ENCODE measurements at regions not wholly inside any gene's neighbourhood (a gene's known extent, or its start where the extent isn't known, plus 50 kb on each side); places are given as distances from the start of the nearest gene placed in this dataset.

- no peak overlapping the region for H2AFZ ChIP-seq (ENCODE audit: low read depth, low read length, severe bottlenecking)
- H3K79me2 ChIP-seq (ENCODE audit: insufficient read depth, low read length): no peaks in the 10 kb centered on the region
- H3K4me3 ChIP-seq (ENCODE audit: insufficient read depth, low read length, poor library complexity, severe bottlenecking): no peak overlapping the region
- 0 out of 2 replicates have a peak, but pooled peaks cover 2% of the 10 kb centered on the region for H3K27me3 ChIP-seq (ENCODE audit: low read length)
- no peaks in the 10 kb centered on the region for H4K20me1 ChIP-seq (ENCODE audit: low read depth, low read length)
- H3K27ac ChIP-seq (ENCODE audit: low read depth, low read length): no peak overlapping the region
- H3F3A ChIP-seq (ENCODE audit: insufficient read depth): no peaks in the 10 kb centered on the region
- H3K9me3 ChIP-seq (ENCODE audit: insufficient read depth, low read length): no peaks in the 10 kb centered on the region
- TF ChIP-seq CTCF (IDR thresholded peaks at IDR 0.05; ENCODE audit: insufficient read depth, low read length, poor library complexity, severe bottlenecking): no peak
- no peak for TF ChIP-seq EZH2phosphoT487 (conservative IDR thresholded peaks at IDR 0.05; ENCODE audit: low read length)
- no peaks in the 10 kb centered on the region for H3K36me3 ChIP-seq (ENCODE audit: low read length)
- H3K9ac ChIP-seq (ENCODE audit: low read length): no peak overlapping the region
- H3K9me2 ChIP-seq (replicated peaks; ENCODE audit: insufficient read depth, low read length): no peaks in the 10 kb centered on the region
- no peak overlapping the region for H3K4me2 ChIP-seq (ENCODE audit: low read depth, low read length, poor library complexity, severe bottlenecking)
Measured at GRCh38 chr7:136072447-136072846, 95.3 kb upstream of the MTPN start.

GRCh38 chr7:136070736-136071505, 93.8 kb upstream of the MTPN start:
- no peak overlapping the region for H3K4me2 ChIP-seq (ENCODE audit: low read depth, low read length, poor library complexity, severe bottlenecking)
- H2AFZ ChIP-seq (ENCODE audit: low read depth, low read length, severe bottlenecking): no peak overlapping the region
- no peak overlapping the region for H3K9ac ChIP-seq (ENCODE audit: low read length)
- no peaks in the 10 kb centered on the region for H4K20me1 ChIP-seq (ENCODE audit: low read depth, low read length)
- no peak for TF ChIP-seq EZH2phosphoT487 (conservative IDR thresholded peaks at IDR 0.05; ENCODE audit: low read length)
- no peak for TF ChIP-seq CTCF (IDR thresholded peaks at IDR 0.05; ENCODE audit: insufficient read depth, low read length, poor library complexity, severe bottlenecking)
- H3K4me3 ChIP-seq (ENCODE audit: insufficient read depth, low read length, poor library complexity, severe bottlenecking): no peak overlapping the region
- H3K27ac ChIP-seq (ENCODE audit: low read depth, low read length): no peak overlapping the region
- H3K9me3 ChIP-seq (ENCODE audit: insufficient read depth, low read length): no peaks in the 10 kb centered on the region
- H3K27me3 ChIP-seq (ENCODE audit: low read length): 0 out of 2 replicates have a peak, but pooled peaks cover 2% of the 10 kb centered on the region
- H3F3A ChIP-seq (ENCODE audit: insufficient read depth): no peaks in the 10 kb centered on the region
- no peaks in the 10 kb centered on the region for H3K9me2 ChIP-seq (replicated peaks; ENCODE audit: insufficient read depth, low read length)
- H3K79me2 ChIP-seq (ENCODE audit: insufficient read depth, low read length): no peaks in the 10 kb centered on the region
- no peaks in the 10 kb centered on the region for H3K36me3 ChIP-seq (ENCODE audit: low read length)

- no peak overlapping the region for H3K27ac ChIP-seq (ENCODE audit: low read depth, low read length)
- no peaks in the 10 kb centered on the region for H3K9me2 ChIP-seq (replicated peaks; ENCODE audit: insufficient read depth, low read length)
- H2AFZ ChIP-seq (ENCODE audit: low read depth, low read length, severe bottlenecking): no peak overlapping the region
- no peak overlapping the region for H3K4me2 ChIP-seq (ENCODE audit: low read depth, low read length, poor library complexity, severe bottlenecking)
- no peak overlapping the region for H3K4me3 ChIP-seq (ENCODE audit: insufficient read depth, low read length, poor library complexity, severe bottlenecking)
- H3K9ac ChIP-seq (ENCODE audit: low read length): no peak overlapping the region
- no peaks in the 10 kb centered on the region for H4K20me1 ChIP-seq (ENCODE audit: low read depth, low read length)
- H3K36me3 ChIP-seq (ENCODE audit: low read length): no peaks in the 10 kb centered on the region
- TF ChIP-seq EZH2phosphoT487 (conservative IDR thresholded peaks at IDR 0.05; ENCODE audit: low read length): no peak
- no peak for TF ChIP-seq CTCF (IDR thresholded peaks at IDR 0.05; ENCODE audit: insufficient read depth, low read length, poor library complexity, severe bottlenecking)
- H3K27me3 ChIP-seq (ENCODE audit: low read length): 0 out of 2 replicates have a peak, but pooled peaks cover 2% of the 10 kb centered on the region
- H3K79me2 ChIP-seq (ENCODE audit: insufficient read depth, low read length): no peaks in the 10 kb centered on the region
- H3K9me3 ChIP-seq (ENCODE audit: insufficient read depth, low read length): no peaks in the 10 kb centered on the region
- no peaks in the 10 kb centered on the region for H3F3A ChIP-seq (ENCODE audit: insufficient read depth)
Measured at GRCh38 chr7:136069840-136070529, 92.8 kb upstream of the MTPN start.
